ENCODE measurements at regions not wholly inside any gene's neighbourhood (a gene's known extent, or its start where the extent isn't known, plus 50 kb on each side); places are given as distances from the start of the nearest gene placed in this dataset.
"Not testable (repeated sequence)": the region's sequence is repeated elsewhere in the genome, so short reads cannot be mapped to it uniquely, and the experiment has no call there.

DNA sequence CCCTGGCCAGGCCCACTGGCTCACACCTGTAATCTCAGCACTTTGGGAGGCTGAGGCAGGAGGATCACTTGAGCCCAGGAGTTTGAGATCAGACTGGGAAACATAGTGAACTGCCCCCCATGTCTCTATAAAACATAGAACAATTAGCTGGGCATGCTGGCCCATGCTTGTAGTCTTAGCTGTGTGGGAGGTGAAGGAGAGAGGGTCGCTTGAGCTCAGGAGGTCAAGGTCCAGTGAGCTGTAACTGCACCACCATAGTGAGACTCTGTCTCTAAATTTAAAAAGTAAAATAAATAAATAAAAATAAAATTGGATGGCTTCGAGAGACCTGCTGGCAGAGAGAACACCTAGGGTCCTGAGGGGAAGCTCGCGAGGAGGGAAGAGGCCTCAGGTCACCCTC lies 69.9 kb upstream of the PARD3 start:
- TF ChIP-seq POLR2A (IDR thresholded peaks at IDR 0.05; ENCODE audit: low read depth, low read length) (no peak), TAF1 (IDR thresholded peaks at IDR 0.05; ENCODE audit: borderline replicate concordance, low read depth, low read length) (no peak), POLR2AphosphoS5 (IDR thresholded peaks at IDR 0.05; ENCODE audit: low read depth, low read length) (no peak)
- FAIRE-seq (no peak), DNase-seq (ENCODE audit: insufficient read length) (no peak)

- TF ChIP-seq TAF1 (IDR thresholded peaks at IDR 0.05; ENCODE audit: borderline replicate concordance, low read depth, low read length) (no peak), POLR2A (IDR thresholded peaks at IDR 0.05; ENCODE audit: low read depth, low read length) (no peak), POLR2AphosphoS5 (IDR thresholded peaks at IDR 0.05; ENCODE audit: low read depth, low read length) (no peak)
- no peak for FAIRE-seq
- DNase-seq (ENCODE audit: insufficient read length) = no peak
Measured at GRCh38 chr10:34884272-34884952, 69.3 kb upstream of the PARD3 start.

- DNase-seq (ENCODE audit: insufficient read length) (no peak), FAIRE-seq (no peak)
- no peak for TF ChIP-seq POLR2AphosphoS5 (IDR thresholded peaks at IDR 0.05; ENCODE audit: low read depth, low read length)
- TF ChIP-seq TAF1 (IDR thresholded peaks at IDR 0.05; ENCODE audit: borderline replicate concordance, low read depth, low read length) = no peak
- no peak for TF ChIP-seq POLR2A (IDR thresholded peaks at IDR 0.05; ENCODE audit: low read depth, low read length)
Measured at GRCh38 chr10:34880817-34881216, 65.7 kb upstream of the PARD3 start.

DNA sequence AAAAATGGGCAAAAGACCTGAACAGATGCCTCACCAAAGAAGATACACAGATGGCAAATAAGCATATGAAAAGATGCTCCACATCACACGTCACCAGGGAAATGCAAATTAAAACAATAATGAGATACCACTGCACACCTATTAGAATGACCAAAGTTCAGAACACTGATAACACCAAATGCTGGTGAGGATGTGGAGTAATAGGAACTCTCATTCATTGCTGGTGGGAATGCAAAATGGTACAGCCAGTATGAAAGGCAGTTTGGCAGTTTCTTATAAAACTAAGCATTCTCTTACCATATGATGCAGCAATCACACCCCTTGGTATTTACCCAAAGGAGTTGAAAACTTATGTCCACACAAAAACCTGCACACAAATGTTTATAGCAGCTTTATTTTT lies 63.6 kb upstream of the PARD3 start:
- DNase-seq (ENCODE audit: insufficient read length); FAIRE-seq: not testable (repeated sequence)

DNA sequence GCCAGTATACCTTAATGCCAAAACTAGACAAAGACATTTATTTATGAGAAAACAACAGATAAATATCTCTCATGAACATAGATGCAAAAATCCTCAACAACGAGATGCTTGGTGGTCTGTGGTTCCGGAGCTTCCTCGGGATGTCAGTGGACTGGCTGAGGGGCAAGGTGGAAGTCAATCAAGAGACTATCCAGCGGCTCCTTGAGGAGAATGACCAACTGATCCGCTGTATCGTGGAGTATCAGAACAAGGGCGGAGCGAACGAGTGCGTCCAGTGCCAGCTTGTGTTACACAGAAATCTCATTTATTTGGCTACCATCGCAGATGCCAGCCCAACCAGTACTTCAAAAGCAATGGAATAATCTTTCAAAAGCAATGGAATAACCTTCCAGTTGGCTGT lies 60.0 kb upstream of the PARD3 start:
- no peak for FAIRE-seq
- no peak for DNase-seq (ENCODE audit: insufficient read length)
- TF ChIP-seq POLR2AphosphoS5 (IDR thresholded peaks at IDR 0.05; ENCODE audit: low read depth, low read length) (no peak), TAF1 (IDR thresholded peaks at IDR 0.05; ENCODE audit: borderline replicate concordance, low read depth, low read length) (no peak), POLR2A (IDR thresholded peaks at IDR 0.05; ENCODE audit: low read depth, low read length) (no peak)

GRCh38 chr10:34872820-34873219 lies 57.7 kb upstream of the PARD3 start:
- FAIRE-seq = no peak
- no peak for DNase-seq (ENCODE audit: insufficient read length)
- no peak for TF ChIP-seq TAF1 (IDR thresholded peaks at IDR 0.05; ENCODE audit: borderline replicate concordance, low read depth, low read length)
- TF ChIP-seq POLR2A (IDR thresholded peaks at IDR 0.05; ENCODE audit: low read depth, low read length) = no peak
- TF ChIP-seq POLR2AphosphoS5 (IDR thresholded peaks at IDR 0.05; ENCODE audit: low read depth, low read length) = no peak

DNA sequence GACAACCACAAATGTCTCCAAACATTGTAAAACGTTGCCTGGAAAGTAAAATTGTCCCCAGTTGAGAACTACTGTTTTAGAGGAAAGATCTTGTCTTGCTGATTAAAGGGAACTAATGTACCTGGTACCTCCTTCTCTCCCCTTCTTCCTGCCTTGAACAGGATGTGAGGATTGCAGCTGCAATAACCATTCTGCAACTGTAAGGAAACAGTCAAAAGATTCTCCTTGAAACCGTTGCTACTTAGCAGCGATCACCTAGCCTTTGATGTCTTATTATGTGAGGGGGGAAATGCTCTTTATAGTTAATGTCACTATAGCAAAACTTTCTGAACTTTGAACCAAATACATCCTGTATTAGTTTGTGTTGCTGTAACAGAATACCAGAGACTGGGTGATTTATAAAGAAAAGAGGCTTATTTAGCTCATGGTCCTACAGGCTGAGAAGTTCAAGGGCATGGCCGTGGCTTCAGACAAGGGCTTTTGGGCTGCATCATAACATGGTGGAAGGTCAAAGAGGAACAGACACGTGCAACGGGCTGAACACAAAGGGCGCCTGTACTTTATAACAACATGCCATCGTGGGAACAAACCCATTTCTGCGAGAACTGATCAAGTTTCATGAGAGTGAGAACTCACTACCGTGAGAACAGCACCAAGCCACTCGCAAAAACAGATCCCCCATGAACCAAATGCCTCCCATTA lies 54.2 kb upstream of the PARD3 start:
- FAIRE-seq (peak; percentile 42), DNase-seq (ENCODE audit: insufficient read length) (no peak)
- TF ChIP-seq POLR2AphosphoS5 (IDR thresholded peaks at IDR 0.05; ENCODE audit: low read depth, low read length) = no peak
- TF ChIP-seq TAF1 (IDR thresholded peaks at IDR 0.05; ENCODE audit: borderline replicate concordance, low read depth, low read length) = no peak
- no peak for TF ChIP-seq POLR2A (IDR thresholded peaks at IDR 0.05; ENCODE audit: low read depth, low read length)

DNA sequence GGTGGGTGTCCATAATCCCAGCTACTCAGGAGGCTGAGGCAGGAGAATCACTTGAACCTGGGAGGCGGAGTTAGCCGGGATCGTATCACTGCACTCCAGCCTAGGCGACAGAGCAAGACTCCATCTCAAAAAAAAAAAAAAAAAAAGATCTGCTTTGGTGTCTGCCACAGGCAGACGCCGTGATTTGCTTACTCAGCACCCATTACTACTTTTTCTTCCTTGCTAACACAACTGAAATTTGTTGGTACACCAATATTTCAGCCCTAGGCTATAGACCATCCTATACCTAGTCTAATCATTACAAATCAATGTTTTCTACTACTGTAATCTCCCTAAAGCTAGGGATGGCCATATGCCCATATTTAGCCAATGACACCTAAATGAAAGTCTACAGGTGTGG lies 53.5 kb upstream of the PARD3 start:
- DNase-seq (ENCODE audit: insufficient read length) (no peak), FAIRE-seq (no peak)
- TF ChIP-seq POLR2A (IDR thresholded peaks at IDR 0.05; ENCODE audit: low read depth, low read length) = no peak
- TF ChIP-seq POLR2AphosphoS5 (IDR thresholded peaks at IDR 0.05; ENCODE audit: low read depth, low read length) = no peak

DNA sequence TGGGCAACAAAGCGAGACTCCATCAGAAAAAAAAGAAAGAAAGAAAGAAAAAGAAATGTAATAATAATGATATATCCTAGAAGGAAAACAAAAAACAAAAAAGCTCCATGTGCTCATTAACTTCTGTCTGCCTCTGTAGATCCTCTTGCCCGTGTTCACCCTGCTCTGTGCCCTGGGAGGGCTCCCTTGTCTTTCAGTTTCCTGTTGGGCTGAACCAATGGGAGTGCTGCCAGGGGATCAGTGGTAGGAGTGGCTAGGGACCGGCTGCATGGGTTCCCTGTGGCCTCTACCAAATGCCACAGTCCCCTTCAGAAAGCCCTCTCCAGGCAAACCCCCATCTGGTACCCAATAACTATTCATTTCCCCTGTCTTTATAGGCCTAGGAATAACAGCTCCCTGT lies 51.8 kb upstream of the PARD3 start:
- FAIRE-seq (no peak), DNase-seq (ENCODE audit: insufficient read length) (no peak)
- no peak for TF ChIP-seq POLR2AphosphoS5 (IDR thresholded peaks at IDR 0.05; ENCODE audit: low read depth, low read length)
- no peak for TF ChIP-seq POLR2A (IDR thresholded peaks at IDR 0.05; ENCODE audit: low read depth, low read length)
- TF ChIP-seq TAF1 (IDR thresholded peaks at IDR 0.05; ENCODE audit: borderline replicate concordance, low read depth, low read length) = no peak
